Loucy (cell line): ENCODE measurements at regions not wholly inside any gene's neighbourhood (a gene's known extent, or its start where the extent isn't known, plus 50 kb on each side); places are given as distances from the start of the nearest gene placed in this dataset.

Experiments
- H2AFZ ChIP-seq: fragments of 200-600 bp; sonication (generic); 2 replicates; pipeline ENCODE4 v1.6.0; 2016; ENCODE audit warnings: antibody characterized with exemption, mild to moderate bottlenecking, low read length, moderate library complexity
- H3F3A ChIP-seq: fragments of 200-600 bp; 2 replicates; pipeline ENCODE4 v1.6.0; 2016; ENCODE audit warnings: antibody characterized with exemption, low read depth, mild to moderate bottlenecking
- H3K27me3 ChIP-seq: fragments of 200-600 bp; sonication (generic); 2 replicates; pipeline ENCODE4 v1.6.1; 2014; ENCODE audit warnings: low read length, mild to moderate bottlenecking; ENCODE audit not compliant: insufficient read depth, poor library complexity, severe bottlenecking
- H3K36me3 ChIP-seq: fragments of 200-600 bp; sonication (generic); 2 replicates; pipeline ENCODE4 v1.6.1; 2016; ENCODE audit warnings: low read length; ENCODE audit not compliant: insufficient read depth
- H3K4me1 ChIP-seq: fragments of 200-600 bp; sonication (generic); 2 replicates; pipeline ENCODE4 v1.5.1; 2014; ENCODE audit warnings: low read length, mild to moderate bottlenecking; ENCODE audit not compliant: insufficient read depth, poor library complexity, severe bottlenecking
- H3K4me2 ChIP-seq: fragments of 200-600 bp; sonication (generic); 2 replicates; pipeline ENCODE4 v1.6.0; 2014; ENCODE audit warnings: antibody characterized with exemption, low read length, low read depth, mild to moderate bottlenecking; ENCODE audit not compliant: poor library complexity, severe bottlenecking
- H3K4me3 ChIP-seq: fragments of 200-600 bp; sonication (generic); 2 replicates; pipeline ENCODE4 v1.5.1; 2014; ENCODE audit warnings: low read length, mild to moderate bottlenecking, mixed read lengths; ENCODE audit not compliant: poor library complexity, severe bottlenecking
- H3K79me2 ChIP-seq: fragments of 200-600 bp; sonication (generic); 2 replicates; pipeline ENCODE4 v1.6.1; 2014; ENCODE audit warnings: low read length; ENCODE audit not compliant: insufficient read depth
- H3K9ac ChIP-seq: fragments of 200-600 bp; sonication (generic); 2 replicates; pipeline ENCODE4 v1.6.0; 2014; ENCODE audit warnings: mild to moderate bottlenecking, low read depth, low read length, moderate library complexity; ENCODE audit not compliant: poor library complexity, severe bottlenecking
- H3K9me2 ChIP-seq: fragments of 200-600 bp; sonication (generic); replicated peaks from 2 replicates; pipeline ENCODE4 v1.6.1; 2016; ENCODE audit warnings: low read depth, low read length, mixed read lengths
- H3K9me3 ChIP-seq: fragments of 200-600 bp; sonication (generic); 2 replicates; pipeline ENCODE4 v1.6.1; 2014; ENCODE audit warnings: mild to moderate bottlenecking, antibody characterized with exemption, low read length, low read depth; ENCODE audit not compliant: insufficient read depth
- H4K20me1 ChIP-seq: fragments of 200-600 bp; sonication (generic); 2 replicates; pipeline ENCODE4 v1.6.0; 2014; ENCODE audit warnings: antibody characterized with exemption, low read length, mild to moderate bottlenecking; ENCODE audit not compliant: insufficient read depth, poor library complexity, severe bottlenecking
- EZH2phosphoT487 ChIP-seq: fragments of 200-600 bp; IDR thresholded peaks from 2 replicates; pipeline ENCODE4 v1.6.1; 2018; ENCODE audit warnings: antibody characterized with exemption, mild to moderate bottlenecking, moderate library complexity, borderline replicate concordance
- TF ChIP-seq, protein P1 (sequence below): fragments of 200-600 bp; sonication (generic); conservative IDR thresholded peaks from 2 replicates; pipeline ENCODE4 v1.5.1; 2014; ENCODE audit warnings: mild to moderate bottlenecking, antibody characterized with exemption, low read length

DNA sequence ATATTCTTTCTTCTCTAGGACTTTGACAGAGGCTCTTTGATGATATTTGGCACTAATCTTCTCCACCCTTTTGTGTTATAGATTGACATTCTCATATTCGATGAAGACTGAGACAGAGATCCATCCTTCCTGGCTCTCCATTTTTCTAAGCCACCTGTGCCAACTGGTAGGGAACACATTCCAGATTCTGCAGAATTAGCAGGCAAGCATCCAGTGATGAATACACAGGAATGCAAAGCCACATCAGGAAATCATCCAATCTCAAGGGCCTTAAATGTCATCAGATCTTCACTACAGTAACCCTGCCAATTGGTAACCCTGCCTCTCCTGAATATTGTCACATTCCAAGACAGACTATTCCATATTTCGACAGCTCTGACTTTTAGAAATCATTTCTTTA is 718.4 kb upstream of the API5 start:
- no peak overlapping the region for H2AFZ ChIP-seq
- no peaks in the 10 kb centered on the region for H3K79me2 ChIP-seq
- H3K36me3 ChIP-seq = no peaks in the 10 kb centered on the region
- H3K4me1 ChIP-seq = no peaks in the 10 kb centered on the region
- no peak overlapping the region for H3K9ac ChIP-seq
- H3K27me3 ChIP-seq = no peaks in the 10 kb centered on the region
- H3K4me3 ChIP-seq = no peak overlapping the region
- H3K9me3 ChIP-seq = no peaks in the 10 kb centered on the region
- H3F3A ChIP-seq = no peaks in the 10 kb centered on the region
- no peak overlapping the region for H3K4me2 ChIP-seq
- no peaks in the 10 kb centered on the region for H3K9me2 ChIP-seq
- H4K20me1 ChIP-seq = no peaks in the 10 kb centered on the region
- TF ChIP-seq, protein P1, sequence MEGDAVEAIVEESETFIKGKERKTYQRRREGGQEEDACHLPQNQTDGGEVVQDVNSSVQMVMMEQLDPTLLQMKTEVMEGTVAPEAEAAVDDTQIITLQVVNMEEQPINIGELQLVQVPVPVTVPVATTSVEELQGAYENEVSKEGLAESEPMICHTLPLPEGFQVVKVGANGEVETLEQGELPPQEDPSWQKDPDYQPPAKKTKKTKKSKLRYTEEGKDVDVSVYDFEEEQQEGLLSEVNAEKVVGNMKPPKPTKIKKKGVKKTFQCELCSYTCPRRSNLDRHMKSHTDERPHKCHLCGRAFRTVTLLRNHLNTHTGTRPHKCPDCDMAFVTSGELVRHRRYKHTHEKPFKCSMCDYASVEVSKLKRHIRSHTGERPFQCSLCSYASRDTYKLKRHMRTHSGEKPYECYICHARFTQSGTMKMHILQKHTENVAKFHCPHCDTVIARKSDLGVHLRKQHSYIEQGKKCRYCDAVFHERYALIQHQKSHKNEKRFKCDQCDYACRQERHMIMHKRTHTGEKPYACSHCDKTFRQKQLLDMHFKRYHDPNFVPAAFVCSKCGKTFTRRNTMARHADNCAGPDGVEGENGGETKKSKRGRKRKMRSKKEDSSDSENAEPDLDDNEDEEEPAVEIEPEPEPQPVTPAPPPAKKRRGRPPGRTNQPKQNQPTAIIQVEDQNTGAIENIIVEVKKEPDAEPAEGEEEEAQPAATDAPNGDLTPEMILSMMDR = no peak
- no peak for TF ChIP-seq EZH2phosphoT487

DNA sequence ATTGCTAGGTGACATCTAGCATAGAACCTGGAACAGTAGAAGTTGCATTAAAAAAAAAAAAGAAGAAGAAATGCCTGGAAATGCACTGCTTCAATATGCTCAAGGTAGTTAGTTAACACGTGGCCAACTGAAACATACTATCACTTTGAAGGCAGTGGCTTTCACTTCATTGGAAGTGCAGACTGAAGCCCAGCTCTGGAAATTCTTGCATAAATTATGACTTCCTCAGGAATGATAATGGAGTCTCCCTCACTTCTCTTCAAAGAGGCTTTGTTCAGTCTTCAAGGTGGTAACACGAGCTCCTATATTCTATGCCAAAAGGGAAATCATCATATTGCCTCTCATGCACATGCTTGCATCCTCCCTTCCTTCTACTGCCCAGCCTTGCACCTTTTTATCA is 715.9 kb upstream of the API5 start:
- Histone ChIP-seq H3K4me1 (no peaks in the 10 kb centered on the region), H3K27me3 (no peaks in the 10 kb centered on the region), H3K36me3 (no peaks in the 10 kb centered on the region), H3K9ac (no peak overlapping the region), H3K4me2 (no peak overlapping the region), H3K9me3 (no peaks in the 10 kb centered on the region), H3K79me2 (no peaks in the 10 kb centered on the region), H3K9me2 (no peaks in the 10 kb centered on the region), H2AFZ (no peak overlapping the region), H4K20me1 (no peaks in the 10 kb centered on the region), H3K4me3 (no peak overlapping the region), H3F3A (no peaks in the 10 kb centered on the region)
- TF ChIP-seq, protein P1 = no peak
- no peak for TF ChIP-seq EZH2phosphoT487

DNA sequence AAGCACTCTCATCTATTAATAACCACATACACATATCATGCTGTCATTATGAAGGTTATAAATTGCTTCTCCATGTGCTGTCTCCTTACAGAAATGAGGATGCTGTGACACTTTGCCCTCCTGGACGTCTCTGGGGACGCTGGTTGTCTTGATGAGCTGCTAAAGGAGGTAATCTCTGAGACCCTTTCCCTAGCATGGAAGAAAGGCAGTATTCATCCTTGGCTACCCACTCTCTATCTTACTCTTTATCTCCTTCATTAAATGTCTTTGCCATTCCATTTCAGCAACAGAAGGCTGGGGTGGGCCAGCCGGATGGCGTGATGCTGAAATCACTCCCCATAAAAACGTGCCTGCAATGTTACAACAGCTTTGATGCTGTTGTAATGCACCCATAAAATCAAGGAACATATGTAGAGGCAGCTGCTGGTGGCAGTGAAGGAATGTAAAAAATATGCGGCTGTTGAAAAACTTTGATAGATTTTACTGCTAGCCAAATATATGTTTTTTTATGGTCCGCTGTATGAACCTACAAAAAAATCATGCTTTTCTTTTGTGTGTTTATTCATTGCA is 715.1 kb upstream of the API5 start:
- no peak overlapping the region for H3K4me3 ChIP-seq
- no peak overlapping the region for H3K4me2 ChIP-seq
- TF ChIP-seq, protein P1 = no peak
- no peak for TF ChIP-seq EZH2phosphoT487
- no peaks in the 10 kb centered on the region for H3K9me3 ChIP-seq
- H3K27me3 ChIP-seq = no peaks in the 10 kb centered on the region
- H3K36me3 ChIP-seq = no peaks in the 10 kb centered on the region
- H3K79me2 ChIP-seq = no peaks in the 10 kb centered on the region
- H3F3A ChIP-seq = no peaks in the 10 kb centered on the region
- no peaks in the 10 kb centered on the region for H3K4me1 ChIP-seq
- no peaks in the 10 kb centered on the region for H4K20me1 ChIP-seq
- no peak overlapping the region for H3K9ac ChIP-seq
- H2AFZ ChIP-seq = no peak overlapping the region
- no peaks in the 10 kb centered on the region for H3K9me2 ChIP-seq
